ENCODE measurements at regions not wholly inside any gene's neighbourhood (a gene's known extent, or its start where the extent isn't known, plus 50 kb on each side); places are given as distances from the start of the nearest gene placed in this dataset.

DNA sequence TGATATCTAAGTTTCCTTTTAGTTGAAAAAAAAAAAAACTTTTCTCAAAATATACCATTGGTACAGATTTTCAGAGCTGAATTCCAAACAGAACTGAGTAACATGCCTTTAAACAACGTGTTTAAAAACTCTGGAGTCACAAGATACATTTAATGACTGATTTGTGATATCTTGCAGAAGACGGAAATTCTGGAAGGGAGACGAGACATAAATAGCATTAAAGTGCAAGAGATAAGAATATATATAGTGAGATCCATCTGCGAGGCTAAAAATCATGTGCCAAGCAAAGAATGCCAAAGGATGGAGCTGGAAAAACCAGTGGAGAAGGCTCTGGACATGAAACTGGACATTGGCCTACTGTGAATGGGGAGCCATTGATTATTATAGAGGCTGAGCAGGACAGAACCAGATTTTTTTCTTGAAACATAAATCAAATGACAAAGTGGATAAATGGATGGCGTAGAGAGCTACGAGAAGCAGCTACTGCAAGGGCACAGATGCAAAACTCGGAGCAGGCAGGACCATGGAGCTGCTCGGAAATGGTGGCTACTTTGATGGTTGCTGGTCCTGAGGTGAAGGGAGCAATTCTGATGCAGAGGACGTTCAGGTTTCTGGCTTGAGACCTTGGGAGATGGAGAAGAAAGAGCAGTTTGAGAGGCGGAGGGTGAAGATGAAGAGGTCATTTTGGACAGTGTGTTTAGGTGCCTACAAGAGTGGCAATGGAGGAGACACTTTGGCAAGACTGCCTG is 88.8 kb downstream of the CPN2 start:
- TF ChIP-seq POLR2A (IDR thresholded peaks at IDR 0.05; ENCODE audit: low read depth, low read length) (no peak), POLR2AphosphoS5 (IDR thresholded peaks at IDR 0.05; ENCODE audit: low read depth, low read length) (no peak), TAF1 (IDR thresholded peaks at IDR 0.05; ENCODE audit: low read depth, low read length) (no peak), SPI1 (IDR thresholded peaks at IDR 0.05; ENCODE audit: low read depth, low read length) (no peak)

All from GM12891 (cell line).